Loucy (cell line): ENCODE measurements at regions not wholly inside any gene's neighbourhood (a gene's known extent, or its start where the extent isn't known, plus 50 kb on each side); places are given as distances from the start of the nearest gene placed in this dataset.

Experiments used
- H2AFZ ChIP-seq: fragments of 200-600 bp; sonication (generic); 2 replicates; pipeline ENCODE4 v1.6.0; 2016; ENCODE audit warnings: antibody characterized with exemption, mild to moderate bottlenecking, low read length, moderate library complexity
- H3F3A ChIP-seq: fragments of 200-600 bp; 2 replicates; pipeline ENCODE4 v1.6.0; 2016; ENCODE audit warnings: antibody characterized with exemption, low read depth, mild to moderate bottlenecking
- H3K27me3 ChIP-seq: fragments of 200-600 bp; sonication (generic); 2 replicates; pipeline ENCODE4 v1.6.1; 2014; ENCODE audit warnings: low read length, mild to moderate bottlenecking; ENCODE audit not compliant: insufficient read depth, poor library complexity, severe bottlenecking
- H3K36me3 ChIP-seq: fragments of 200-600 bp; sonication (generic); 2 replicates; pipeline ENCODE4 v1.6.1; 2016; ENCODE audit warnings: low read length; ENCODE audit not compliant: insufficient read depth
- H3K4me1 ChIP-seq: fragments of 200-600 bp; sonication (generic); 2 replicates; pipeline ENCODE4 v1.5.1; 2014; ENCODE audit warnings: low read length, mild to moderate bottlenecking; ENCODE audit not compliant: insufficient read depth, poor library complexity, severe bottlenecking
- H3K4me2 ChIP-seq: fragments of 200-600 bp; sonication (generic); 2 replicates; pipeline ENCODE4 v1.6.0; 2014; ENCODE audit warnings: antibody characterized with exemption, low read length, low read depth, mild to moderate bottlenecking; ENCODE audit not compliant: poor library complexity, severe bottlenecking
- H3K4me3 ChIP-seq: fragments of 200-600 bp; sonication (generic); 2 replicates; pipeline ENCODE4 v1.5.1; 2014; ENCODE audit warnings: low read length, mild to moderate bottlenecking, mixed read lengths; ENCODE audit not compliant: poor library complexity, severe bottlenecking
- H3K79me2 ChIP-seq: fragments of 200-600 bp; sonication (generic); 2 replicates; pipeline ENCODE4 v1.6.1; 2014; ENCODE audit warnings: low read length; ENCODE audit not compliant: insufficient read depth
- H3K9ac ChIP-seq: fragments of 200-600 bp; sonication (generic); 2 replicates; pipeline ENCODE4 v1.6.0; 2014; ENCODE audit warnings: mild to moderate bottlenecking, low read depth, low read length, moderate library complexity; ENCODE audit not compliant: poor library complexity, severe bottlenecking
- H3K9me2 ChIP-seq: fragments of 200-600 bp; sonication (generic); replicated peaks from 2 replicates; pipeline ENCODE4 v1.6.1; 2016; ENCODE audit warnings: low read depth, low read length, mixed read lengths
- H3K9me3 ChIP-seq: fragments of 200-600 bp; sonication (generic); 2 replicates; pipeline ENCODE4 v1.6.1; 2014; ENCODE audit warnings: mild to moderate bottlenecking, antibody characterized with exemption, low read length, low read depth; ENCODE audit not compliant: insufficient read depth
- H4K20me1 ChIP-seq: fragments of 200-600 bp; sonication (generic); 2 replicates; pipeline ENCODE4 v1.6.0; 2014; ENCODE audit warnings: antibody characterized with exemption, low read length, mild to moderate bottlenecking; ENCODE audit not compliant: insufficient read depth, poor library complexity, severe bottlenecking
- CTCF ChIP-seq: fragments of 200-600 bp; sonication (generic); conservative IDR thresholded peaks from 2 replicates; pipeline ENCODE4 v1.5.1; 2014; ENCODE audit warnings: mild to moderate bottlenecking, antibody characterized with exemption, low read length
- EZH2phosphoT487 ChIP-seq: fragments of 200-600 bp; IDR thresholded peaks from 2 replicates; pipeline ENCODE4 v1.6.1; 2018; ENCODE audit warnings: antibody characterized with exemption, mild to moderate bottlenecking, moderate library complexity, borderline replicate concordance

- Histone ChIP-seq H3K9ac (no peak overlapping the region), H3K4me2 (no peak overlapping the region), H4K20me1 (no peaks in the 10 kb centered on the region), H3K36me3 (no peaks in the 10 kb centered on the region), H3F3A (no peaks in the 10 kb centered on the region), H3K79me2 (no peaks in the 10 kb centered on the region), H3K9me3 (no peaks in the 10 kb centered on the region), H3K4me3 (no peak overlapping the region), H2AFZ (no peak overlapping the region), H3K27me3 (no peaks in the 10 kb centered on the region), H3K9me2 (no peaks in the 10 kb centered on the region), H3K4me1 (no peaks in the 10 kb centered on the region)
- TF ChIP-seq CTCF, result no peak
- TF ChIP-seq EZH2phosphoT487, result no peak
These were observed 202.8 kb upstream of the COPS8 start for GRCh38 chr2:236882930-236883329.

GRCh38 chr2:236883819-236884218, 201.9 kb upstream of the COPS8 start:
- Histone ChIP-seq H3K9ac (no peak overlapping the region), H3K4me1 (no peaks in the 10 kb centered on the region), H3K79me2 (no peaks in the 10 kb centered on the region), H2AFZ (no peak overlapping the region), H3K9me2 (no peaks in the 10 kb centered on the region), H3K27me3 (no peaks in the 10 kb centered on the region), H3K4me2 (no peak overlapping the region), H3K9me3 (no peaks in the 10 kb centered on the region), H4K20me1 (no peaks in the 10 kb centered on the region), H3F3A (no peaks in the 10 kb centered on the region), H3K36me3 (no peaks in the 10 kb centered on the region), H3K4me3 (no peak overlapping the region)
- TF ChIP-seq EZH2phosphoT487 (no peak), CTCF (no peak)

GRCh38 chr2:236884569-236885175, 201.0 kb upstream of the COPS8 start:
- no peaks in the 10 kb centered on the region for H3K9me2 ChIP-seq
- H3K4me1 ChIP-seq, result no peaks in the 10 kb centered on the region
- H3F3A ChIP-seq, result no peaks in the 10 kb centered on the region
- no peak overlapping the region for H3K4me2 ChIP-seq
- TF ChIP-seq EZH2phosphoT487 (no peak), CTCF (no peak)
- no peaks in the 10 kb centered on the region for H3K36me3 ChIP-seq
- no peaks in the 10 kb centered on the region for H3K9me3 ChIP-seq
- no peaks in the 10 kb centered on the region for H4K20me1 ChIP-seq
- H3K4me3 ChIP-seq, result no peak overlapping the region
- H3K79me2 ChIP-seq, result no peaks in the 10 kb centered on the region
- H2AFZ ChIP-seq, result no peak overlapping the region
- no peak overlapping the region for H3K9ac ChIP-seq
- no peaks in the 10 kb centered on the region for H3K27me3 ChIP-seq
